ENCODE measurements at regions not wholly inside any gene's neighbourhood (a gene's known extent, or its start where the extent isn't known, plus 50 kb on each side); places are given as distances from the start of the nearest gene placed in this dataset.

GRCh38 chr21:35397781-35398180 is 348.7 kb upstream of the RUNX1 start:
- intact Hi-C loops (cut with DNase I) = loop anchor here (10.0 kb wide), 1 partner anchor 653 kb away; no protein-coding TSS in a partner anchor
- TF ChIP-seq CTCF (IDR thresholded peaks at IDR 0.05) (no peak), POLR2A (IDR thresholded peaks at IDR 0.05) (no peak)
- 86 to 89% methylated on average over 3 of the region's 3 CpGs for WGBS, 2 donors
- Histone ChIP-seq H3K4me3 (replicated peaks in 1 of 3) (no peak overlapping the region), H3K36me3 (no peaks in the 10 kb centered on the region), H3K27me3 (no peaks in the 10 kb centered on the region), H3K4me1 (no peaks in the 10 kb centered on the region), H3K27ac (no peak overlapping the region), H3K9me3 (no peaks in the 10 kb centered on the region)
- no peak for DNase-seq

- TF ChIP-seq POLR2A (IDR thresholded peaks at IDR 0.05) = no peak
- TF ChIP-seq CTCF (IDR thresholded peaks at IDR 0.05) = no peak
- Histone ChIP-seq H3K27me3 (no peaks in the 10 kb centered on the region), H3K36me3 (no peaks in the 10 kb centered on the region), H3K4me1 (no peaks in the 10 kb centered on the region), H3K4me3 (replicated peaks in 1 of 3) (no peak overlapping the region), H3K27ac (no peak overlapping the region), H3K9me3 (no peaks in the 10 kb centered on the region)
- 97% methylated on average over 4 of the region's 4 CpGs for WGBS, 2 donors
- intact Hi-C loops (cut with DNase I) = loop anchor here (10.0 kb wide), 1 partner anchor 652 kb away; no protein-coding TSS in a partner anchor
- DNase-seq = no peak
Measured at GRCh38 chr21:35396655-35397054, 347.6 kb upstream of the RUNX1 start.

- H3K4me1 ChIP-seq = no peaks in the 10 kb centered on the region
- H3K4me3 ChIP-seq (replicated peaks in 1 of 3) = no peak overlapping the region
- no peak overlapping the region for H3K27ac ChIP-seq
- no peaks in the 10 kb centered on the region for H3K9me3 ChIP-seq
- 93 to 94% methylated on average over 1 of the region's 1 CpG for WGBS, 2 donors
- no peaks in the 10 kb centered on the region for H3K36me3 ChIP-seq
- TF ChIP-seq POLR2A (IDR thresholded peaks at IDR 0.05) = no peak
- no peak for TF ChIP-seq CTCF (IDR thresholded peaks at IDR 0.05)
- no peak for DNase-seq
- H3K27me3 ChIP-seq = no peaks in the 10 kb centered on the region
- intact Hi-C loops (cut with DNase I) = loop anchor here (10.0 kb wide), 1 partner anchor 651 kb away; no protein-coding TSS in a partner anchor
Measured at GRCh38 chr21:35395728-35396127, 346.6 kb upstream of the RUNX1 start.

GRCh38 chr21:35394634-35395369 is 345.7 kb upstream of the RUNX1 start:
- Histone ChIP-seq H3K27ac (no peak overlapping the region), H3K4me3 (replicated peaks in 1 of 3) (no peak overlapping the region), H3K9me3 (no peaks in the 10 kb centered on the region), H3K36me3 (no peaks in the 10 kb centered on the region), H3K27me3 (no peaks in the 10 kb centered on the region), H3K4me1 (no peaks in the 10 kb centered on the region)
- 87 to 94% methylated on average over 7 of the region's 7 CpGs for WGBS, 2 donors
- no peak for TF ChIP-seq CTCF (IDR thresholded peaks at IDR 0.05)
- no peak for TF ChIP-seq POLR2A (IDR thresholded peaks at IDR 0.05)
- intact Hi-C loops (cut with DNase I) = loop anchor here (10.0 kb wide), 1 partner anchor 650 kb away; no protein-coding TSS in a partner anchor
- no peak for DNase-seq

- Histone ChIP-seq H3K36me3 (no peaks in the 10 kb centered on the region), H3K4me1 (no peaks in the 10 kb centered on the region), H3K9me3 (no peaks in the 10 kb centered on the region), H3K27me3 (no peaks in the 10 kb centered on the region), H3K27ac (no peak overlapping the region), H3K4me3 (replicated peaks in 1 of 3) (no peak overlapping the region)
- 28 to 37% methylated on average over 1 of the region's 1 CpG for WGBS, 2 donors
- TF ChIP-seq CTCF (IDR thresholded peaks at IDR 0.05) (no peak), POLR2A (IDR thresholded peaks at IDR 0.05) (no peak)
- intact Hi-C loops (cut with DNase I) = loop anchor here (10.0 kb wide), 1 partner anchor 649 kb away; no protein-coding TSS in a partner anchor
- peak; percentile 38 to 50 for DNase-seq
Measured at GRCh38 chr21:35394049-35394448, 344.9 kb upstream of the RUNX1 start.

All from thyroid gland (tissue), 4 donors.